ENCODE measurements at regions not wholly inside any gene's neighbourhood (a gene's known extent, or its start where the extent isn't known, plus 50 kb on each side); places are given as distances from the start of the nearest gene placed in this dataset.

DNA sequence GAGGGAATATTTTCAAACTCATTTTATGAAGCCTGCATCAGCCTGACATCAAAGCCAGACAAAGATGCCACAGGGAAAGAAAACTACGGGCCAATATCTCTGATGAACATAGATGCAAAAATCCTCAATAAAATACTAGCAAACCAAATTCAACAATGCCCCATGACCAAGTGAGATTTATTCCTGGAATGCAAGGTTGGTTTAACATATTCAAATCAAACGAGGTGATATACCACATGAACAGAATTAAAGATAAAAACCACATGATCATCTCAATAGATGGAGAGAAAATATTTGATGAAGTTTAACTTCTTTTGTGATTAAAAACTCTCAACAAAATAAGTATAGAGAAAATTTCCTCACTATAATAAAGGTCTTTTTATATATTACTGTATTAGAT is 792.0 kb upstream of the ZNF608 start:
- DNase-seq = no peak

DNA sequence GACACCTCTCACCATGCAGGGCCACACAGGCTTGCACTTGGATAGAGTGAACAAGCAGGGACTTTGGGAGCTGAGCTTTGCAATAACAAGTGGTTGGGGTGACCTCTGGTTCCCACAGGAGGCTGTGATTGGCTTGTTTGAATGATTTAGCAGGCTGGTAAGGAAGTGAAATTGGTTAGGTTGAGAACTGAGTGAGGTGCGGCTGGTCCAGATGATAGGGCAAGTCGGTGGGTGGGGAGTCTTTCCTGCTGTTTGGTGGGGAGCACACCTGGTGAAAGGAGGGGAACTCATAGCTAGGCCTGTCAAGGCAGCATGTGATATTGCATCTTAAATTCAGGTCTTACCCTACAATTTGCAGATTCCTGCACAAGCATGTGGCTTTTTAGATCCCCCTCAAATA is 794.6 kb upstream of the ZNF608 start:
- DNase-seq = no peak

DNA sequence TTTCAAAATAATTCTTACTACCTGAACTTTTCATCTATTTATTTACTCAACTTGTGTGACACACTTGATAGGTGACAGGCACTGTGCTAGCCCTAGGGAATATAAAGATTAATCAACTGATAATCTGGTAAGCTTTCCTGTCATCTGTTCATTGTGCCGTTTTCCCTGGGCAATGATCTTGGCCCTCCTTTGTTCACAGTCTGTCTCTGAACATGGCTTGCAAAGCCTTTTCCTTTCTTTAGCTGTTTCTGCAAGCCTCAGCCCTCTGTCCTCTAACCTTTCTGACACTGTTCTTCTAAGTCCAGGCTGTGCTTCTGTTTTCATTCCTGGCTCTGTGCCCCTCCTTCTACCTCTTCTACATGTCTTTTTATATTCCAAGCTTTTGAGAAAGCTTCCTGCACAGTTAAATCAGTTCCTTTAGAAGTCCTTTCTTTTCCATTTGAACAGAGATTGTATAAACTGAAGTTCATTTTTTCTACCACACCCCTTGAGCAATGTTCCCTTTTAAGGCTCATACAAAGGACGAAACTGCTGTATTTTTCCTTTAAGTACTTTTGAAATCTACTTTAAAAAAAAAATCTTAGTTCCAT is 803.0 kb upstream of the ZNF608 start:
- DNase-seq = no peak

DNA sequence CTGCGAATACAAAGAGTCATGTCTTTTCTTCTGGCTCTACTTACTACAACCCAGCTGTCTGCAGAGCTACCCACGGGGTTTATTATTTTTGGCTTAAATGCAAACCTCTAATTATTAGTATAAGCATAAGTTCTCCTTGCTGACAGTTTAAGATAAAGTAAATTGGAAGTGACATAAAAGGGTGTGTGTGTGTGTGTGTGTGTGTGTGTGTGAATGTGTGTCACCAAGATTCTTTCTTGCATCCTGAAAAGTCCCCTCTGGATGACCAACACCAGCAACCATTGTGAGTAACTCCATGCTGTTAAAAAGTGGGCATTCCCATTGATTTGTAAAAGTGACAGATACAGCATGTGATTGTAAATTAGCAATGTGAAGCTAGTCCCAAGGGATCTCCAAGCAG is 803.8 kb upstream of the ZNF608 start:
- DNase-seq = no peak

DNA sequence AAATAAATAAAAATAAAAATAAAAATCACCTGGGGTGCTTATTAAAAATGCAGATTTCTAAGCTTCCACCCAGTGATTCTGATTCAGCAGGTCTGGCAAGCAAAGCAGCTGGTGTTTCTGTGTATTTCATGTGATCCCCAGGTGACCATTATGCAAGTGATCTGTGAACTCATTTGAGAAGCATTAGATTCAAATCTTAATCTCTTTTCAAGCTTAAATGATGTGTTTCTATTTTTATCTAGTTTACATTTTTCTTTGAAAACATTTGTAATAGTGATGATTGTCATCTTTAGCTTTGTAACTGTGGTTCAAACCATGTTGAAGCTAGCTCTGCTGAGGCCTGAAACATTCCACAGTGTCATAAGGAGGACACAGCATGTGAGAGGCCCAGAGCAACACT is 804.8 kb upstream of the ZNF608 start:
- no peak for DNase-seq

DNA sequence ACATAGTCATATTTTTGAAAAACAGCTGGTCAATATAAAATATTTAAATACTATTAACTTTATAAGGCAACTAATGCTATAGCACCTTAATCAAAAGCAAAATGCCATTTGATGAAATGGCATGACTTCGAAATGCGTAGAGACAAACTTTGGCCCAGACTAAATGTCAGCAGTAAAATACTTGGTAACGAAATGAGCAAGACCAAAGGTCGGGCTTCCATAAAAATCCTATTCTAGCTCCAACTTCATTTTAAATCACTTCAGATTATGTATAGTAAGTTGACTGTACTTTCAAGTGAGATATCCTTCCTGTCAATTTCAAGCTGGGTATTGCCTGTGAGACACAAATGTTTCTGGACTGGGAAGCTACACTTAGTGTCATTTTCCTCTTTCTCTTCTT is 805.4 kb upstream of the ZNF608 start:
- DNase-seq = no peak

DNA sequence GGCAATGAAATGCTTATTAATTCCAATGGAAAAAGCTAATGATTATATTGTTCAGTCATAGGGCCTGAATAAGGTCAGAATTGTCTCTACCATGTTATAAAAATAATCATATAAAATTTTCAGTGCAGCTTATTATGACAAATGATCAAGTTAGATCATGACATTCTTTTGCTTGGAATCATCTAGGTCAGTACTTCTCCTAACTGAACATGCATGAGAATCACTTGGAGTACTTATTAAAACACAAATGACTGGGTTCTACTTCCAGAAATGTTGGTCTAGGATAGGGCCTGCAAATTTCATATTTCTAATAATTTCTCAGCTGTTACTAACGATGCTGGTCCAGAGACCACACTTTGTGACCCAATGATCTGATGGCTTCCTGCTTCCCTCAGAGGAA is 806.0 kb upstream of the ZNF608 start:
- no peak for DNase-seq

DNA sequence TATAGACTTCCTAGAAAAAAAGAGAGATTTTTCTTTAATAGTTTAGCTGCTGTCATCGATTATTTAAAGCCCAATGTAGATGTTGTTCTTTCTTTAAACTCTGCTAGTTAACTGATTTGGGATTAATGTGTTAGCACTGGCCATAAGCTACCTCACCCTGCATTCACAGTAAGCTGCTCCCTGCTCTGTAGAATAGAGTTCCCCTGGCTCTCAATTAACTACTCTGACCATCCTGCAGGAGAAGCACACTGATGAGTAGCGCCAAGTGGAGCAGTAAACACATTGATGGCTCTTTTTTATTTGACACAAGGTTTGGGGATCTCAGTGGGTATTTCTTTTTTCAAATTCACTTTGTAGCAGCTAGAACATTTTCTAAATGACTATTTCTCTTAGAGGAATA is 807.9 kb upstream of the ZNF608 start:
- no peak for DNase-seq

DNA sequence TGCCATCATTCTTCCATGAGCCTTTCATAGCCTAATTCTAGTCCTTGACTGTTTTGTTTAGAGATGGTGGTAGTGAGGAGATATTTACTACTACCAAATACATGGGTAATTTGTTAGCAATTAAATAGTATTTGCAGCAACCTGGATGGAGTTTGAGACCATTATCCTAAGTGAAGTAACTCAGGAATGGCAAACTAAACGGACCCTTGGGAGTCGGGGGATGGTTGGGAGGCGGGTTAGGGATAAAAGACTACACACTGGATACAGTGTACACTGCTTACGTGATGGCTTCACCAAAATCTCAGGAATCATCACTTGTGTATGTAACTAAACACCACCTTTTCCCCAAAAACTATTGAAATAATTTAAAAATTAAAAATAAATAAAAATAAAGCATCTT is 809.2 kb upstream of the ZNF608 start:
- DNase-seq = no peak

DNA sequence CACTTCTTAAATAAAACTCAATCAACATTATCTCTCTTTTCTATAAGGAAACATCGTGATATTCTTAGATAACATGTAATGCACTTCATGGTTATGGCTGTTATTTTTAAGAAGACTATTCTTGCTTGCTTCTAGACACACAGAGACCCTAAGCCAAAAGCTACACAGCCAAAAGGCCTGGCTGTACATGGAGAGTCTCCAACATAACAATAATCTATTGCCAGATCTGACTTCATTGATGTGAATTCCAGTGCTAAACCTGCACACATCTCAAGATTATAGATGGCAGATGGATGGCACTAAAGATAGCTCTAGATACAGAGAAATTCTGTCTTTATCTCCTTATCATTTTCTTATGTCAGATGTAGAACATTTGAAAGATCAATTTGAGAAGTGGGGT is 811.6 kb upstream of the ZNF608 start:
- DNase-seq = no peak

DNA sequence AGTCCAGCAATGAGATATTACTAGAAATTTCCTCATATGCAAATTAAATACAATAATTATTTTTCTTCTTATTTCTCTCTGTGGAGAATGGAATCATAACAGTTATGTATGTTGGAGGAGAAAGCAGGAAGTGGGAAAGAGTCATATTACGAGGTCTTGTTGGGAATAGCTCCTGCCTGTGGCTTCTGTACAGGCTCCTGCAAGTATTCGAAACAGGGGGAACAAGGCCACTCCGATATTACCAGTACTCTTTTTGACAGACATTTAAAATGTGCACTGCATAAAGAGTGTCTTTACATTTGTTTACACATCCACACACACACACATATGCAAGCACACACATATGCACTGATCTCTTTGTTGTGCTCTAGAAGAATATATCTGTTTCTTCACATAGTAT is 812.0 kb upstream of the ZNF608 start:
- DNase-seq = no peak

DNA sequence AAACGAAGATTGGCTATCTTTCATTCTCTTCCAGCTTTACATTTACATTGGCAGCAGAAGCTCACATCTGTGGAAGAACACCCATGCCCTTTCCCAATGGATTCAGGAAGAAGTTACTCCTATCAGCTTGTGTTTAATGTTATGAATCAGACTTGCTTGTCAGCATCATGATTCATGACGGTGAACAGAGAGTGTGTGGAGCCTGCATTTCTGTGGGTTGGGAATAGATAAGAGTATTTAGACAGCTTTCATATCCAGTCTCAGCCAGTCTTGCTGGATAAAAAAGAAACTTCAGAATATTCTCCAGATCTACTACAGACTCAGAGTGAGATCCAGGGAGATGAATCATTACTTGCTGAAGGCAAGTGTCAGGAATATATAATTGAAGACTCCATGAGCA is 812.9 kb upstream of the ZNF608 start:
- no peak for DNase-seq

DNA sequence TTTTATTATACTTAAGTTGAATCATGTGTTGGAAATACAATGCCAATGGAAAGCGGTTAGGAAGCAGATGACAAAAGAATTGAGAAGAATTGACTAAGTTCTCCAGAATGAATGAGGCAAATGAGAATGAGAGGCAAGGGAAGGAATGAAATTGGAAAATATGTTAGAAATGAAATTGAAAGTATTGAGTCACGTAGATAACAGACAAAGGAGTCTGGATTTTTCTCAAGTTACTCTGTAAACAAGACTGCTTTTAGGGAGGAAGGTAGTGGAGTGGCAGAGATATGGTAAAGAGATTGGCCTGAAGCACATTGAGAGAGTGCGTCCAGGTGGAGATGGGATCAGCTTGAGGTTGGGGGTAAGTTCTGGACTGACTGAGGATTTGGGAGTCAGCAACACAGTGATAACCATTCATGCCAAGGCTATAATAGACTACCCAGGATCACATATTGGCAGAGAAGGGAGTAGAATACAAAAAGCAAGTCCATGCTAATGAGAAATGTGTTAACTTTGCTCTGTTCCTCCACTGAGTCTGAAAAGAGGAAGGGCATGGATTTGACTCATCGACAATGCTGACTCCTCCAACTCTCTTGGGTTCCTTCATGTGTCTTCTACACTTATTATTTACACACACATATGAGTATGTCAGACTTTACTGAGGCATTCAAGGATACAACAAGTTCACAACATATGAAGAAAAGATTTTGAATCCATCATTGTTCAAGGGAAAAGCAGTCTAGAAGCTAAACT is 814.2 kb upstream of the ZNF608 start:
- DNase-seq = no peak

DNA sequence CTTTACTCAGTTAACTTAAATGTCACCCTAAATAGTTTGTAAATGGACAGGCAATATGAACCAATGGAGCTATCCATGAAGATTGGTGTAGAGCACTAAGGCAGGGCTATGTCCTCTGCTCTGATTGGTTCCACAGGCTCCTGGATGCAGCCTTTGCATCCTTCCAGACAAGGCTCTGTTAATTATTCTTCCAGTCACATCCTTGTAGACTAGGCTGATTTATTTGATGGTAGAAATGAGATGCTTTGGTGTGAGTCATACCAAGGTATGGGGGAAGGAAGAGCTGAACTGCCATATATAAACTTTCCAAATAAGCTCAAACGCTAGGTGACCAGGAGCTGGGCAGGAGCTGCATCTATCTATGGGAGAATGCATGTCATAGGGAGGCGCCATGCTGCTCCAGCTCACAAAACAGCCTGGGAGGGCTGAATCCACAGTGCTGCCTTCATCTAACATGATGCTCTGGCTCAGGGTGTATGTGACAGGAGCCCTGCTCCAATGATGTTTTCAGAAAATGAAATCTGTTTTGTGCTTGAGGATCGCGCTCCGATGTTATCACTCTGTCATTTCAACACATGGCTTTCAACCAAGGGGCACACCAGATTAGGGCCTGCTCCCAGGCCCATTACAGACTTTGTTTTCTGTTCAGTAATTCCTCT is 818.0 kb upstream of the ZNF608 start:
- DNase-seq = no peak

DNA sequence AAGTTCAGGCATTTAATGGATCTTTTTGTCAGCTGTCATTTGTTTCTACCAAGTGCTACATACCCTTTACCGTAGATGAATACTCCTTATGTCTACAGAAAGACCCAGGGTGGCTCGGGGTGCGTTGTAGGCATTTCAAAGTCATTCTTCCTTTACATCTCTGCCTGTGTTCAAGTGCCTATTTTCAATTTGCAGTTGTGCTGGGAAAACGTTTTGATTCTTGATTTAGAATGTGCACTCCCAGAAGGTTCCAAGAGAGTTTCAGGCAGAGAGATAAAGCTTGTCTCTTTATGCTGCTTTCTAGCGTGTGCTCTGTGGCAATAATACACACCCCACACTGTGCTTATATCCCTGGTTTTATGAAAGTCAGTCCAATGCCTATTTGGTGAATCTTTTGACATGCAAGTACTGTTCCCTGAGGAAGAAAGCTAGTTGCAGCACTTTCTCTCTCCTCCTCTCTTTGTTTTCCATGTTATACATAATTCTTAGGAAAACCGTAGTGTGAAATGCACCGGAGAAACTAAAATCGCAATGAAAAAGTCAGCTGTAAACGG is 828.1 kb upstream of the ZNF608 start:
- DNase-seq = no peak

DNA sequence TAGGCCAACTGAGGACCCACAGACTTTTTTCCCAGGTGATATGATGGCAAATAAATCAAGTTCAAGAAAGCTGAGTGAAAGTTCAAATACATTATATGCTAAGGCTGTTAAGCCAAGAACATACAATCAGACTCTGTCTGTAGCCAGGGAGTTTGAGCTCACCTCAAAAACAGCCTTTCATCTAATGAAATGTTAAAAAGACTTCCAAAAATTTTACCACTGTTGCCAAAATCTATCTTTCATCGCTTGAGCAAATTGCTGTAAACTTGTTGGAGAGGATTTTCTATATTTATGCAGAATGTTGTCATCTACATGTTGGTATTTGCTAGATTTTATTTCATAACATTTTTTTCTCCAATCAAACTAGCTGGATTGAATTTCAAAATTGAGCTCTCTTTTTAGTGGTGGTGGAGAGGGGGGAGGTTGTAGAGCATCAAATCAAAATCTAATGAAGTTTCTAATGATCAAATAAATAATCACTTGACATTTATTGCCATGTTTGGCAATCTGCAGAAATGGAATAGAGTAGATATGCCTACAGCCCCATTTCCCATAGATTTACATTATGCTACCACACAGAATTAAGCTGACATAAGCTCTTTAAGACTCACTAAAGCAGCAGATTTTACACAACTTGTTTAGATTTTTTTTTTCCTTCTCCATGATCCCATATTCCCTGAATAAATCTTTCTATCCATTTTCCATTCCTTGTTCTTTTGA is 828.9 kb upstream of the ZNF608 start:
- no peak for DNase-seq

DNA sequence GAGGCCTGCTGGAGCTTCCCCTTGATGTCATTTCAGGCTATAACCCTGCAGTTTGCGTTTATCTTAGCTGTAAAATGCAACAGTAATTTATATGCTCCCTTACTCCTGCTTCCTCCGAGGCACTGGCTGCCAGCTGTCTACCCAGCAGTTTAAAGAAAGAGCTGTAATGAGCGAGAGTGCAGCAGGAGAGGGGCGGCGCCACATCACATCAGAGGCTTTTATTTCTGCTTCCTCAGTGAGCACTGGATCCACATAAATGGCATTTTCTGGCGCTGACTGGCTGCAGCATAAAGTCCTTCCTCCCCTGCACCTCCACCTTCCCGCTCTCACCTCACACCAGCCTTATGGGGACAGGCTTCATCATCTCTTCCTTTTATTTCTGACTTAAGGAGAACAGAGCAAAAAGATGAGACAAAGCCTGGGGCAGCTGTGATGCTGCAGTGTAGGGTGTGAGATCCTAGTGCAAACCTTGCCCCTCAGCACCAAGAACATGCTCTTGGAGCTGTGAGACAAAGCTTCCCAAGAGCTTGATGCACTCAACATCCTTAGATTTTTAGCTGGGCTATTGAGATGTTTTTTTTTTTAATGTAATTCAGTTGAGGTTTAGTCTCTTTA is 829.6 kb upstream of the ZNF608 start:
- no peak for DNase-seq

DNA sequence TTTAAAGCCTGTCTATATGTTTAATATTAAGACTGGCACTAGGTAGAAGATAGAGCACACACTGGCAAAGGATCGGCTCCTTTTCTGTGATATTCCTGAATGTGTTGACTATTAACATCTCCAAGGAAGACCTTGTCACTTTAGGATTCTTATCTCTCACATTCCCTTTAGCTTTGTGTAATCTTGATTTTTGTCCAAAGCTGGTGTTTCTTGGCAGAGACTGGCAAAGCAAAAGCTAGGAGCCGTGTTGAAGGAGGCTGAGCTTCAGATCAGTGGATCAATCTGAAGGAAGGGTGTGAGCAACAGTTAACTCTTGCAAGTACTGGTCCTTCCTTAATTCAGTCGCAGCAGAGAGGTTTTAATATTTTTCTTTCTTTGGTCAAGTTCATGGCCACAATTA is 830.4 kb upstream of the ZNF608 start:
- DNase-seq = no peak

DNA sequence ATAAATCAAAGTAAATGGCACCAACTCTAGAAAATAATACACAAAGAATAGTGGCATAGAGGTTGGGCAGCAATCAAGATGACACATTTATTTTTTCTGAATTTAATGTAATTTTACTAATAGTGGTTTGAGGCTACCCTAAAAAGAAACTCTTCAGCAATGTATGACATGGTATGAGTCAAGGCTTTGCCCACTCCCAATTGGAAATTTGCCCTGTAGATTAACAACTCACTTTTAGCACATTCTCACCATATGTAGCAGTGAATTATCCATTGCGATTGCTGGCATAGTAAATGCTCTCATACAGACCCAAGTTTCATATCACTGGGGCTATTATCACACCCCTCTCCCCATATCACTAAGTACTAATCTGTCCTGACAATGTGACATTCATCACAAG is 832.1 kb upstream of the ZNF608 start:
- no peak for DNase-seq

DNA sequence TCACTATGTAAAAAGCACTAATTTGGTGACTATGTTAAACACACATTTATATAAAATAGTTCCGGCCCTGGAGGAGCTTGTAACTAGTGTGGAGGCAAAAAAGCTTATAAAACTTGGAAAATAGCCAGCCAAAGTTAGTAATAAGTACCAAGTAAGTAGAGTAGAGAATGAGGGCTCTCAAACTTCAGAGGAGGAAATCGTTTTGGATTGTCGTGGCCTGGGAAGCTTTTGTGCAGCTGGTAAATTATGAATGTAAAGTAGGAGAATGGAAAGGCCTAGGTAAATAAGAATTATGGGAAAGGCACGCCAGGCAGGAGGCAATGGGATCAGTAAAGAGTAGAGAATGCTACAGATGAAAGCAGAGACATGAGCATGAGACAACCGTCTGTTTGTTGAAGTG is 832.7 kb upstream of the ZNF608 start:
- no peak for DNase-seq

DNA sequence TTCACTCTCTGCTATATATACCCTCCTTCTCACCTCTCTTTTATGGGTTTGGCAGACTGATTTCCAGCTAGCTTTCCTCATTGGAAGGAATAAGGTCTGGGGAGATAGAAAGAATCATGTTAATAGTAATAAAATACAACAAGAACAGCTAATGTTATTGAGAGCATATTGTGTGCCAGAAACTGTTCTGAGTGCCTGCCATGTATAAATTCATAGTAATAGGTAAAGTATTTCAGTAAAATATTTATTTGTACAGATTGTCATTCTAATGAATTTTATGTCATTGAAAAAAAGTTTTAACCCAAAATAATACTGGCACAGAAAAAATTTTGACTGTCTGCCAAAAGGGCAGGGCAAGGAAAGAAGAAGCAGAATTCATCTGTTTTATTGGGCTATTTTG is 834.9 kb upstream of the ZNF608 start:
- DNase-seq = no peak

DNA sequence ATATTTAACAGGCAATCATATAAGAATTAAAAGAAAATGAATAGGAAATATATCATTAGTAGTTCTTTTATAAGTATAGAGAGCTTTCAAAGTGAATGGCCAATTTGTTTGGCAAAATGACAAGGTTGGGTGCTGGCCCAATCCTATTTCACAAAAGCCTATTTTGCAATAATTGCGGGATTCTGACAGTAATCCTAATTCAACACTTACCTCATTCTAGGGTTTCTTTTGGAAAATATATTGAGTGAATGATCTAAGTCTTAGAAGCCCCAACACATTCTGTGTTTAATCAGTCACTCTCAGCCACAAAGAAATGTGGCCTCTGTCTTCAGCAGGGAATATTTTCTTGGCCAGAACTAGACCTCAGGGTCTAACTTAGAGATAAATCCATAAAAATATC is 835.9 kb upstream of the ZNF608 start:
- DNase-seq = no peak
